ENCODE measurements at regions not wholly inside any gene's neighbourhood (a gene's known extent, or its start where the extent isn't known, plus 50 kb on each side); places are given as distances from the start of the nearest gene placed in this dataset.

DNA sequence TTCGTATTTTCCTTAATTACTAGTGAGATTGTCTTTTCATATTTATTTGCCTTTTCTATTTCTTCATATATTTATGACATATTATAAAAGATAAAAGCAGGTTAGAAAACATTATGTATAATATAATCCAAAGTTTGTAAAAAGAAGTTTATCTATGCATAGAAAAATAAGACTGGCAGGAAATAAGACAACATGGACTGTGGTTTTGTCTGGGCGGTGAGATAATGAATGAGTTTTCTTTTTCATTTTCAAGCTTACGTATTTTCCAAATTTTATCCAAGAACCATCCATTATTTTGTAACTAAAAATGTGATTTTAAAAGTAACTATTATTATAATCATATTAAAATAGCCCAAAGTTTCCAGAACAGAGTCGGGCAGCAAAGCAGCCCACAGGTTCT lies 109.8 kb upstream of the MVB12B start:
- Histone ChIP-seq H3K4me3 (no peak overlapping the region), H3K9me3 (peaks cover 0 to 25% (median 10%) of the 10 kb centered on the region in 3 donors), H3K27me3 (peaks cover 0 to 40% of the 10 kb centered on the region in 2 donors), H3K36me3 (no peaks in the 10 kb centered on the region), H3K4me1 (no peaks in the 10 kb centered on the region), H3K27ac (no peak overlapping the region)
- intact Hi-C loops (cut with DNase I; ENCODE audit: low total_unique reads): no loop called here
- no peak for DNase-seq
- TF ChIP-seq, protein P1, sequence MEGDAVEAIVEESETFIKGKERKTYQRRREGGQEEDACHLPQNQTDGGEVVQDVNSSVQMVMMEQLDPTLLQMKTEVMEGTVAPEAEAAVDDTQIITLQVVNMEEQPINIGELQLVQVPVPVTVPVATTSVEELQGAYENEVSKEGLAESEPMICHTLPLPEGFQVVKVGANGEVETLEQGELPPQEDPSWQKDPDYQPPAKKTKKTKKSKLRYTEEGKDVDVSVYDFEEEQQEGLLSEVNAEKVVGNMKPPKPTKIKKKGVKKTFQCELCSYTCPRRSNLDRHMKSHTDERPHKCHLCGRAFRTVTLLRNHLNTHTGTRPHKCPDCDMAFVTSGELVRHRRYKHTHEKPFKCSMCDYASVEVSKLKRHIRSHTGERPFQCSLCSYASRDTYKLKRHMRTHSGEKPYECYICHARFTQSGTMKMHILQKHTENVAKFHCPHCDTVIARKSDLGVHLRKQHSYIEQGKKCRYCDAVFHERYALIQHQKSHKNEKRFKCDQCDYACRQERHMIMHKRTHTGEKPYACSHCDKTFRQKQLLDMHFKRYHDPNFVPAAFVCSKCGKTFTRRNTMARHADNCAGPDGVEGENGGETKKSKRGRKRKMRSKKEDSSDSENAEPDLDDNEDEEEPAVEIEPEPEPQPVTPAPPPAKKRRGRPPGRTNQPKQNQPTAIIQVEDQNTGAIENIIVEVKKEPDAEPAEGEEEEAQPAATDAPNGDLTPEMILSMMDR (IDR thresholded peaks at IDR 0.05): no peak

DNA sequence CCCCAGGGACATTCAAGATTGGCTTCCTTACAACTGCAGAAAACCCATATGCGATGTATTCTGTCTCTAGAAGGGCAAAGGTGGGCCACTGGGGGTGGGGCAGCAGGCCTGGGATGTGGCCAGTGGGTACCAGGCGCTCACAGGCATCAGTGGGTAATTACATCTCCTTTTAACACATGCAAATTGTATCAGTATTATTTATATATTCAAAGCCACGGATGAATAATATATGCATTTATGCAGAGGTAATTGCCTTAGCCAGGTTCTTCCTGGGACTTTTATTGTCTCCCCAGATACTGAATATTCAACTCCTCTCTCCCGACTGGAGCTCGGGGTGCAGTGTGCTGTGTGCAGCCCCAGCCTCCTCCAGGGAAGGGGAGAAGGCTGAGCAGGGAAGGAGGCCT lies 109.4 kb upstream of the MVB12B start:
- Histone ChIP-seq H3K27me3 (peaks cover 0 to 43% of the 10 kb centered on the region in 2 donors), H3K4me1 (no peaks in the 10 kb centered on the region), H3K4me3 (no peak overlapping the region), H3K36me3 (no peaks in the 10 kb centered on the region), H3K9me3 (peaks cover 0 to 29% (median 10%) of the 10 kb centered on the region in 3 donors), H3K27ac (no peak overlapping the region)
- intact Hi-C loops (cut with DNase I; ENCODE audit: low total_unique reads): no loop called here
- no peak for DNase-seq
- TF ChIP-seq, protein P1 (IDR thresholded peaks at IDR 0.05): no peak

- Histone ChIP-seq H3K27me3 (peaks cover 0 to 48% of the 10 kb centered on the region in 2 donors), H3K36me3 (no peaks in the 10 kb centered on the region)
- intact Hi-C loops (cut with DNase I; ENCODE audit: low total_unique reads): no loop called here
These were observed 108.8 kb upstream of the MVB12B start for GRCh38 chr9:126217797-126218196.

GRCh38 chr9:126218359-126219125 lies 108.1 kb upstream of the MVB12B start:
- Histone ChIP-seq H3K9me3 (peaks cover 0 to 21% (median 0%) of the 10 kb centered on the region in 3 donors), H3K4me1 (peaks cover 0 to 6% (median 0%) of the 10 kb centered on the region in 4 donors), H3K27ac (no peak overlapping the region), H3K27me3 (peaks cover 0 to 56% of the 10 kb centered on the region in 2 donors), H3K36me3 (no peaks in the 10 kb centered on the region), H3K4me3 (no peak overlapping the region)
- peak in 1 of 2 donors; percentile 43 for DNase-seq
- intact Hi-C loops (cut with DNase I; ENCODE audit: low total_unique reads): no loop called here
- TF ChIP-seq, protein P1 (IDR thresholded peaks at IDR 0.05): no peak

More at GRCh38 chr9:126217797-126218196, 108.8 kb upstream of the MVB12B start:
- no peak overlapping the region for H3K27ac ChIP-seq
- peaks cover 0 to 28% (median 6%) of the 10 kb centered on the region in 3 donors for H3K9me3 ChIP-seq
- TF ChIP-seq, protein P1 (IDR thresholded peaks at IDR 0.05): no peak
- peaks cover 0 to 4% (median 0%) of the 10 kb centered on the region in 4 donors for H3K4me1 ChIP-seq
- peak in 1 of 2 donors; percentile 35 for DNase-seq
- H3K4me3 ChIP-seq: no peak overlapping the region

- TF ChIP-seq, protein P1 (IDR thresholded peaks at IDR 0.05): no peak
- H3K27ac ChIP-seq: no peak overlapping the region
- peaks cover 0 to 17% (median 0%) of the 10 kb centered on the region in 3 donors for H3K9me3 ChIP-seq
- H3K27me3 ChIP-seq: peaks cover 0 to 62% of the 10 kb centered on the region in 2 donors
- no peak overlapping the region for H3K4me3 ChIP-seq
- intact Hi-C loops (cut with DNase I; ENCODE audit: low total_unique reads): no loop called here
- DNase-seq: no peak
- no peaks in the 10 kb centered on the region for H3K36me3 ChIP-seq
- H3K4me1 ChIP-seq: peaks cover 0 to 6% (median 0%) of the 10 kb centered on the region in 4 donors
These were observed 107.5 kb upstream of the MVB12B start for GRCh38 chr9:126219166-126219565.

Measured in tibial artery (tissue), 4 donors.